Hepatocyte (in vitro differentiated cells): ENCODE measurements at regions not wholly inside any gene's neighbourhood (a gene's known extent, or its start where the extent isn't known, plus 50 kb on each side); places are given as distances from the start of the nearest gene placed in this dataset.

Source experiments
- DNase-seq: peaks from one replicate; pipeline ENCODE4 v3.0.0-alpha.2; 2016; ENCODE audit warnings: low spot score
- H2AFZ ChIP-seq: fragments of 200-600 bp; sonication (generic); 2 replicates; pipeline ENCODE4 v1.6.0; 2016; ENCODE audit warnings: antibody characterized with exemption, mild to moderate bottlenecking
- H3K27ac ChIP-seq: fragments of 200-600 bp; sonication (generic); 2 replicates; pipeline ENCODE4 v1.5.1; 2016; ENCODE audit warnings: mild to moderate bottlenecking
- H3K27me3 ChIP-seq: fragments of 200-600 bp; sonication (generic); 2 replicates; pipeline ENCODE4 v1.6.1; 2016
- H3K36me3 ChIP-seq: fragments of 200-600 bp; sonication (generic); replicated peaks from 2 replicates; pipeline ENCODE4 v1.5.1; 2016; ENCODE audit warnings: low read depth; ENCODE audit not compliant: insufficient read depth
- H3K4me1 ChIP-seq: fragments of 200-600 bp; sonication (generic); 2 replicates; pipeline ENCODE4 v1.5.1; 2016; ENCODE audit warnings: mild to moderate bottlenecking, moderate library complexity; ENCODE audit not compliant: insufficient read depth
- H3K4me2 ChIP-seq: fragments of 200-600 bp; sonication (generic); 2 replicates; pipeline ENCODE4 v1.6.0; 2016
- H3K4me3 ChIP-seq: fragments of 200-600 bp; sonication (generic); 2 replicates; pipeline ENCODE4 v1.5.1; 2016; ENCODE audit warnings: mild to moderate bottlenecking
- H3K79me2 ChIP-seq: fragments of 200-600 bp; sonication (generic); 2 replicates; pipeline ENCODE4 v1.6.0; 2017; ENCODE audit warnings: mild to moderate bottlenecking
- H3K9me2 ChIP-seq: fragments of 200-600 bp; sonication (generic); replicated peaks from 2 replicates; pipeline ENCODE4 v1.6.0; 2017; ENCODE audit warnings: mild to moderate bottlenecking; ENCODE audit not compliant: insufficient read depth
- H3K9me3 ChIP-seq: fragments of 200-600 bp; sonication (generic); 2 replicates; pipeline ENCODE4 v1.5.1; 2016; ENCODE audit warnings: low read depth, mild to moderate bottlenecking
- H4K20me1 ChIP-seq: fragments of 200-600 bp; sonication (generic); 2 replicates; pipeline ENCODE4 v1.6.0; 2016; ENCODE audit warnings: mild to moderate bottlenecking; ENCODE audit not compliant: insufficient read depth, poor library complexity, severe bottlenecking
- EZH2 ChIP-seq: fragments of 200-600 bp; sonication (generic); IDR thresholded peaks from 2 replicates; pipeline ENCODE4 v1.6.1; 2016; ENCODE audit warnings: antibody characterized with exemption, mild to moderate bottlenecking, borderline replicate concordance
- EZH2phosphoT487 ChIP-seq: fragments of 200-600 bp; sonication (generic); IDR thresholded peaks from one replicate; pipeline ENCODE4 v1.6.1; 2018; ENCODE audit warnings: antibody characterized with exemption, mild to moderate bottlenecking, low read depth, moderate library complexity; ENCODE audit not compliant: unreplicated experiment, severe bottlenecking
- WGBS: methylation state at CpG from one replicate; pipeline ENCODE4 v1.1.6; 2016; ENCODE audit warnings: low lambda C conversion rate; ENCODE audit errors: missing lambda C conversion rate; 5-methylcytosine and 5-hydroxymethylcytosine counted together
- TF ChIP-seq, protein P1 (sequence below): fragments of 200-600 bp; sonication (generic); IDR thresholded peaks from 2 replicates; pipeline ENCODE4 v1.5.1; 2016; ENCODE audit warnings: antibody characterized with exemption, mild to moderate bottlenecking; ENCODE audit not compliant: poor library complexity

DNA sequence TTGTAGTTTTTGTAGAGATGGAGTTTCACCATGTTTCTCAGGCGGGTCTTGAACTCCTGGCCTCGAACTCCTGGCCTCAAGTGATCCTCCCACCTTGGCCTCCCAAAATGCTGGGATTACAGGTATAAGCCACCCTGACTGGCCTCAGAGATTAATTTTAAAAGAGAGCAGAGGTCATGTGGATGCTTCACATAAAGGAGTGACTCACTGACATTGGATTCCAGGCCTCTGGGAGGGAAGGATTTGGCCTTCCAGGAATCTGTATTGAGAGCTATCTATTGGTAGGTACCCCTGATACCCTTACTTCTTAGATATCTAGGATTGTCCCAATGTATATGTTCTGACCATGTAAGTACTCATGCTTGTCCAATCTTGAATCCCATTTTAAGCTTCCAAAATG is 138.4 kb downstream of the FAM161A start:
- WGBS: 90% methylated on average over 2 of the region's 2 CpGs
- Histone ChIP-seq H3K9me3 (no peaks in the 10 kb centered on the region), H4K20me1 (no peaks in the 10 kb centered on the region)

DNA sequence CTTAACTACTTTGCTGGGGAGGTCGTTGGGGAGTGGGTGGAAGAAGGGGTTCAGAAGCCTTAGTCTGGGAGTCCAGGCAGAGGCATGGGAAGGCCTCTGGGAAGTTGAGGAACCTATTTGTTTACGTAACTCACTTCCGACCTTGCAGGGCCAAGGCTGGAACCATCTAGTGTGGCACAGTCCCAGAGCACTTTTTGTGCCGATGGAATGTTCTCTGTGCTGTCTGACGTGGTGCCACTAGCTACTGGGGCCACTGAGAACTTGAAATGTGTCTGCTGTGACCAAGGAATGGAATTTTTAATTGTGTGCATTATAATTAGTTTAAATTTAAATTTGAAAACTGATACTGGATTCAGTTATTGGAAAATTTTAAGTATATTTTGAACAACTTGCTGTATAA is 139.7 kb downstream of the FAM161A start:
- H2AFZ ChIP-seq: no peak overlapping the region
- H3K9me2 ChIP-seq: no peaks in the 10 kb centered on the region
- H3K4me1 ChIP-seq: no peaks in the 10 kb centered on the region
- WGBS: 85% methylated on average over 5 of the region's 5 CpGs
- no peaks in the 10 kb centered on the region for H3K9me3 ChIP-seq
- H3K36me3 ChIP-seq: no peaks in the 10 kb centered on the region
- TF ChIP-seq EZH2 (no peak), EZH2phosphoT487 (no peak)
- TF ChIP-seq, protein P1, sequence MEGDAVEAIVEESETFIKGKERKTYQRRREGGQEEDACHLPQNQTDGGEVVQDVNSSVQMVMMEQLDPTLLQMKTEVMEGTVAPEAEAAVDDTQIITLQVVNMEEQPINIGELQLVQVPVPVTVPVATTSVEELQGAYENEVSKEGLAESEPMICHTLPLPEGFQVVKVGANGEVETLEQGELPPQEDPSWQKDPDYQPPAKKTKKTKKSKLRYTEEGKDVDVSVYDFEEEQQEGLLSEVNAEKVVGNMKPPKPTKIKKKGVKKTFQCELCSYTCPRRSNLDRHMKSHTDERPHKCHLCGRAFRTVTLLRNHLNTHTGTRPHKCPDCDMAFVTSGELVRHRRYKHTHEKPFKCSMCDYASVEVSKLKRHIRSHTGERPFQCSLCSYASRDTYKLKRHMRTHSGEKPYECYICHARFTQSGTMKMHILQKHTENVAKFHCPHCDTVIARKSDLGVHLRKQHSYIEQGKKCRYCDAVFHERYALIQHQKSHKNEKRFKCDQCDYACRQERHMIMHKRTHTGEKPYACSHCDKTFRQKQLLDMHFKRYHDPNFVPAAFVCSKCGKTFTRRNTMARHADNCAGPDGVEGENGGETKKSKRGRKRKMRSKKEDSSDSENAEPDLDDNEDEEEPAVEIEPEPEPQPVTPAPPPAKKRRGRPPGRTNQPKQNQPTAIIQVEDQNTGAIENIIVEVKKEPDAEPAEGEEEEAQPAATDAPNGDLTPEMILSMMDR: no peak
- no peak overlapping the region for H3K4me2 ChIP-seq
- no peak for DNase-seq
- no peaks in the 10 kb centered on the region for H4K20me1 ChIP-seq
- no peak overlapping the region for H3K4me3 ChIP-seq
- H3K79me2 ChIP-seq: no peaks in the 10 kb centered on the region
- no peaks in the 10 kb centered on the region for H3K27me3 ChIP-seq
- no peak overlapping the region for H3K27ac ChIP-seq

More for the DNA sequence above, 138.4 kb downstream of the FAM161A start:
- TF ChIP-seq EZH2 (no peak), EZH2phosphoT487 (no peak)
- Histone ChIP-seq H3K4me2 (no peak overlapping the region), H3K27ac (no peak overlapping the region), H3K9me2 (no peaks in the 10 kb centered on the region), H3K36me3 (no peaks in the 10 kb centered on the region), H3K4me1 (no peaks in the 10 kb centered on the region), H3K27me3 (no peaks in the 10 kb centered on the region), H3K79me2 (no peaks in the 10 kb centered on the region), H3K4me3 (no peak overlapping the region), H2AFZ (no peak overlapping the region)
- DNase-seq: no peak

DNA sequence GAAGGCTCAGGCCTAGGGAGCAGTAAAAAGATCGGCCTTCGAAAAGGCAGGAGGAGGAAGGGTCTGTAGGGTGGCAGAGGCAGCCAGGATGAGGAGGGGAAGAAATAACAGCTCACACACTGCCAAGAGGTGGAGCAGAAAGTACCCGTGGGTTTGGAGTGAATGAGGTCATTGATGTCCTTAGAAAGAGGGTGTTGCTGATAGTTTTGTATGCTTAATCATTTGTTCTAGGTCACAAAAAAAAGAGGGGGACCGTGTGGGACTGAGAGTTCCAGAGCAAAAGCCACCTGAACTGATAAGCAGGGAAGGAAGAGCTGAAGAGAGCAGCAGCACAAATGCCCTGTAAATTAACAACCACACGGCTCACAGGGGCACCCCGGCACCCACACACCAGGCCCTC is 140.4 kb downstream of the FAM161A start:
- no peak for DNase-seq

DNA sequence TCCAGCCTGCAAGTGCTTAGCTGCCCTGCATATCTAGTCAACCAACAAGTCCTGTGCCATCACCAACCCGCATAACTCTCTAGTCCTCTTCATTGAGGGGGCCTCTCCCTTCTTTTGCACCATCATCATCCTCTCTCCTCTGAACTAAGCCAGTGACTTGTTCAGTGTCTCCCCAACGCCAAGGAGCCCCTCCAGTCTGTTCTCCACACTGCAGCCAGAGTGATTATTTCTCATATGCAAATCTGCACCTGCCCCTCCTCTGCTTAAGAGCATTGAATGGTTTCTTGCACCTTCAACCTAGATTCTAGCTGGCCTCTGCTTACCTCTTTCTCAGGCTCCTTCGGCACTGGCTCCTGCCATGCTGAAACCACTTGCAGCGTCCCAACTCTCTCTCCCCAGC is 141.8 kb downstream of the FAM161A start:
- H3K79me2 ChIP-seq: no peaks in the 10 kb centered on the region
- TF ChIP-seq EZH2phosphoT487 (no peak), EZH2 (no peak)
- TF ChIP-seq, protein P1: no peak
- H3K4me3 ChIP-seq: no peak overlapping the region
- H3K27ac ChIP-seq: no peak overlapping the region
- H3K27me3 ChIP-seq: no peaks in the 10 kb centered on the region
- H3K4me2 ChIP-seq: no peak overlapping the region
- no peak overlapping the region for H2AFZ ChIP-seq
- no peaks in the 10 kb centered on the region for H3K4me1 ChIP-seq
- H4K20me1 ChIP-seq: no peaks in the 10 kb centered on the region
- DNase-seq: no peak
- H3K9me3 ChIP-seq: no peaks in the 10 kb centered on the region
- H3K9me2 ChIP-seq: no peaks in the 10 kb centered on the region
- H3K36me3 ChIP-seq: no peaks in the 10 kb centered on the region
- 94% methylated on average over 4 of the region's 4 CpGs for WGBS

More for the DNA sequence above, 140.4 kb downstream of the FAM161A start:
- TF ChIP-seq EZH2phosphoT487 (no peak), EZH2 (no peak)
- TF ChIP-seq, protein P1: no peak
- Histone ChIP-seq H3K4me1 (no peaks in the 10 kb centered on the region), H4K20me1 (no peaks in the 10 kb centered on the region), H3K27me3 (no peaks in the 10 kb centered on the region), H3K79me2 (no peaks in the 10 kb centered on the region), H3K4me2 (no peak overlapping the region), H3K36me3 (no peaks in the 10 kb centered on the region), H3K9me2 (no peaks in the 10 kb centered on the region), H3K9me3 (no peaks in the 10 kb centered on the region), H3K27ac (no peak overlapping the region), H3K4me3 (no peak overlapping the region), H2AFZ (no peak overlapping the region)
- 69% methylated on average over 5 of the region's 6 CpGs for WGBS
